ENCODE measurements at regions not wholly inside any gene's neighbourhood (a gene's known extent, or its start where the extent isn't known, plus 50 kb on each side); places are given as distances from the start of the nearest gene placed in this dataset.

DNA sequence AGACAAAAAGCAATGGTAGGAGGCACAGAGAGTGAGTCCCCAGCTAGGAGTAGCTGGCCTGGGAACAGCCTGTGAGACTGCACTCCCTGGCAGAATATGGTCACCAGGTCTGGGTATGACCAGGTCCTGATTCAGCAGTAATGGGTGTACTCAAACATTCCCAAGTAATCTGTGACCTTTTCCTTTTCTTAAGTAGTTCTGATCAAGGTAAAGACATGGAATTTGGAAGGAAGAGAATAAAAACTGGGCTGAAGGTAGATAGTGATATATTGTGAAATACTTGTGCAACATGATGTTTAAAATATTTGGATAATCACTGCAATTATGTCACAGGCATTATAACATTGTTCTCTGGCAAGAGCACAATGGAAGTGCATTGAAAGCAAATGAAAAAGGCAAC, 147.2 kb upstream of the DPYD start:
- intact Hi-C loops (cut with DNase I), result no loop called here
- no peak for ATAC-seq
- H3K9me3 ChIP-seq, result no peaks in the 10 kb centered on the region
- H3K4me1 ChIP-seq, result no peaks in the 10 kb centered on the region
- no peak for DNase-seq
- no peaks in the 10 kb centered on the region for H3K36me3 ChIP-seq
- FAIRE-seq, result no peak
- no peaks in the 10 kb centered on the region for H3K27me3 ChIP-seq
- H3K4me3 ChIP-seq, result no peak overlapping the region
- TF ChIP-seq, protein P1, sequence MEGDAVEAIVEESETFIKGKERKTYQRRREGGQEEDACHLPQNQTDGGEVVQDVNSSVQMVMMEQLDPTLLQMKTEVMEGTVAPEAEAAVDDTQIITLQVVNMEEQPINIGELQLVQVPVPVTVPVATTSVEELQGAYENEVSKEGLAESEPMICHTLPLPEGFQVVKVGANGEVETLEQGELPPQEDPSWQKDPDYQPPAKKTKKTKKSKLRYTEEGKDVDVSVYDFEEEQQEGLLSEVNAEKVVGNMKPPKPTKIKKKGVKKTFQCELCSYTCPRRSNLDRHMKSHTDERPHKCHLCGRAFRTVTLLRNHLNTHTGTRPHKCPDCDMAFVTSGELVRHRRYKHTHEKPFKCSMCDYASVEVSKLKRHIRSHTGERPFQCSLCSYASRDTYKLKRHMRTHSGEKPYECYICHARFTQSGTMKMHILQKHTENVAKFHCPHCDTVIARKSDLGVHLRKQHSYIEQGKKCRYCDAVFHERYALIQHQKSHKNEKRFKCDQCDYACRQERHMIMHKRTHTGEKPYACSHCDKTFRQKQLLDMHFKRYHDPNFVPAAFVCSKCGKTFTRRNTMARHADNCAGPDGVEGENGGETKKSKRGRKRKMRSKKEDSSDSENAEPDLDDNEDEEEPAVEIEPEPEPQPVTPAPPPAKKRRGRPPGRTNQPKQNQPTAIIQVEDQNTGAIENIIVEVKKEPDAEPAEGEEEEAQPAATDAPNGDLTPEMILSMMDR (IDR thresholded peaks at IDR 0.05), result no peak
- H3K27ac ChIP-seq, result no peak overlapping the region

DNA sequence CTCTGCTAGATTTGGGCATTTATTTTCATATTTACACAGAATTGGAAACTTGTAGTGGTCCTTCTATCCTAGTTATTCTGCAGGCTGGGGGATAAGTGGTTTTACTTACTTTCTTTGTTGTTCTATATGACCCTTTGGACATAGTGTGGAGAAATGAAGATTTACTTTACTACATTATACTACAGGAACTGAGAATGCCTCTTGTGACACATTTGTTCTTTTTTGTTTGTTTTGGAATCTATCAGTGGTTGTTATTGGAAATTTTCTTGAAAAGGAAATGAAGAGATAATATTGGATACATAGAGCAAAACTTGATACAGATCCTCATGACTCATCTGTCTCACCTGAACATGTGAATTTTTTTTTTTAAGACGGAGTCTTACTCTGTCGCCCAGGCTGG, 146.1 kb upstream of the DPYD start:
- H3K27ac ChIP-seq, result no peak overlapping the region
- no peak for FAIRE-seq
- no peaks in the 10 kb centered on the region for H3K4me1 ChIP-seq
- DNase-seq, result no peak
- TF ChIP-seq, protein P1 (IDR thresholded peaks at IDR 0.05), result no peak
- intact Hi-C loops (cut with DNase I), result no loop called here
- no peaks in the 10 kb centered on the region for H3K9me3 ChIP-seq
- H3K36me3 ChIP-seq, result no peaks in the 10 kb centered on the region
- no peak overlapping the region for H3K4me3 ChIP-seq
- no peak for ATAC-seq
- 71 to 84% methylated on average over 2 of the region's 2 CpGs for WGBS, 2 donors
- H3K27me3 ChIP-seq, result no peaks in the 10 kb centered on the region

DNA sequence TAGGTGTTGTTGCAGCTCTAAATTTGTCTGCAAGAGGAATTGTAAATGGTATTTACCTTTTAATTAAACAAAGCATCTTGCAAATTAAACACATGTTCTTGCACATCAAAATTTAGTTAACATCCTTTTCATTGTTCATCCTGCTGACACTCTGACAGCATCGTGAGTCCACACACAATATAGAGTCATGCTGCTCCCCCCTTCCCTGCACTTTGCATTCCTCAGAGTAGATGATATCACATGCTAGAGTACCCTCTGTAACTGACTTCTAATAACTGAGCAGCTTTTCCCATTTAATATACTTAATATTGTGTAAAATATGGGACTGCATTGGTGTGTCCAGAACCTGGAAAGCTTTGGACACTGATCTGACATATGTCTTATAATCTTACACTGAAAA, 138.8 kb upstream of the DPYD start:
- Histone ChIP-seq H3K4me1 (no peaks in the 10 kb centered on the region), H3K27ac (no peak overlapping the region), H3K36me3 (no peaks in the 10 kb centered on the region), H3K27me3 (peaks cover 0 to 23% (median 0%) of the 10 kb centered on the region in 4 donors), H3K9me3 (no peaks in the 10 kb centered on the region), H3K4me3 (no peak overlapping the region)
- no peak for FAIRE-seq
- 28 to 39% methylated on average over 1 of the region's 1 CpG for WGBS, 2 donors
- DNase-seq, result no peak
- no peak for ATAC-seq
- intact Hi-C loops (cut with DNase I), result loop anchor here (5.0 to 10.0 kb wide), 3 partner anchors 1085 to 1095 kb away; no protein-coding TSS in a partner anchor
- TF ChIP-seq, protein P1 (IDR thresholded peaks at IDR 0.05), result no peak

DNA sequence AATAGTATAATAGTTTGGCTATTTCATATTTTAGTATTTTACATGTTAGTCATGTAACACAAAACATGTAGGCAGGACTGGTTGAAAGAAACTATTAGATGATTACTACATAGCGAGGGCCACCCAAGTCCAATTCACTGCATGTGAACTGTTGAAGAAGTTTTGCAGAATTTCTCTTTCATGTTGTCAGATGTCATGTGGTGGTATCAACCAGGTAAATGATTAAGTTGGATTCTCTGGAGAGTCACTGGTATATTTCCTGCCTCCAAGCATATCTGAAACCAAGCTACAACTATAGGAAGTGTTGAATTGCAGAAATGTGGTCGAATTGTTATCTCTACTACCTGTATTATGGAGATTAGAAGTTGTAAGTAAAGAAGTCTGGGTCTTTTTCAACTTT, 137.8 kb upstream of the DPYD start:
- ATAC-seq, result no peak
- no peak for DNase-seq
- peaks cover 0 to 26% (median 0%) of the 10 kb centered on the region in 4 donors for H3K27me3 ChIP-seq
- FAIRE-seq, result no peak
- H3K4me3 ChIP-seq, result no peak overlapping the region
- H3K4me1 ChIP-seq, result peaks cover 0 to 1% (median 0%) of the 10 kb centered on the region in 3 donors
- H3K27ac ChIP-seq, result no peak overlapping the region
- H3K9me3 ChIP-seq, result no peaks in the 10 kb centered on the region
- TF ChIP-seq, protein P1 (IDR thresholded peaks at IDR 0.05), result no peak
- no peaks in the 10 kb centered on the region for H3K36me3 ChIP-seq
- WGBS, 2 donors, result 43 to 49% methylated on average over 2 of the region's 2 CpGs
- intact Hi-C loops (cut with DNase I), result loop anchor here (5.0 to 10.0 kb wide), 3 partner anchors 1084 to 1094 kb away; no protein-coding TSS in a partner anchor

DNA sequence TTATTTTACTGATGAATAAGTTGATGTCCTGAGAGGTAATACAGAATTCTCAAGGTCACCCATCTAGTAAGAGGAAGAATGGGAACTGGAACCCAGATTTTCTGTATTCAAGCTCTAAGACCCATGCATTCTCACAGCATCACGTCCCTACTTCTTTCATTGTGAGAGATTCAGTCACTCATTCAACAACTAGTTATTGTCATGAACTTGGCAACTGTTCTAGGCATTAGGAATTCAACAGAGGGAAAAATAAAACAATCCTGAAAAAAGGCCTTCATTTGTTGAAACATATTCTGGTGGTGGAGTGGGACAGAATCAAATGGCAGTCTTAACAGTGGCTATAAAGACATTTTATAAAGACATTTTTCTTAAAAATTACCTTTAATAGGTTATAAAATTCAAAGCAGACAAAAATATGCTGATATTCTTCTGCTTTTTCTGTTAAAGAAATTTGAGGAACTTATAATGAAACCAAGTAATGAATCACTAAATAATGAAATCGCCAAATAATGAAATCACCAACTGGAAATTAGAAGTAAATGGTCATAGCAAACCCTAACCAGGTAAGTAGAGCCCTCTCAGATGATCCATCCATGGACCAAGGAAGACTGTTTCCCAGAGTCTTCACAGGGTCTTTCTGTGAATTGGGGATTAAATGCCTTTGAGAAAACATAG, 136.5 kb upstream of the DPYD start:
- FAIRE-seq (no peak), DNase-seq (no peak), ATAC-seq (no peak)
- Histone ChIP-seq H3K9me3 (no peaks in the 10 kb centered on the region), H3K4me3 (no peak overlapping the region), H3K27me3 (peaks cover 0 to 31% (median 0%) of the 10 kb centered on the region in 4 donors), H3K36me3 (no peaks in the 10 kb centered on the region), H3K4me1 (peaks cover 0 to 7% (median 0%) of the 10 kb centered on the region in 3 donors), H3K27ac (no peak overlapping the region)
- intact Hi-C loops (cut with DNase I), result loop anchor here (5.0 to 10.0 kb wide), 3 partner anchors 1083 to 1093 kb away; no protein-coding TSS in a partner anchor
- TF ChIP-seq, protein P1 (IDR thresholded peaks at IDR 0.05), result no peak
- 79 to 86% methylated on average over 2 of the region's 2 CpGs for WGBS, 2 donors

Measured in pancreas (tissue), 10 donors.